ENCODE measurements at regions not wholly inside any gene's neighbourhood (a gene's known extent, or its start where the extent isn't known, plus 50 kb on each side); places are given as distances from the start of the nearest gene placed in this dataset.

DNA sequence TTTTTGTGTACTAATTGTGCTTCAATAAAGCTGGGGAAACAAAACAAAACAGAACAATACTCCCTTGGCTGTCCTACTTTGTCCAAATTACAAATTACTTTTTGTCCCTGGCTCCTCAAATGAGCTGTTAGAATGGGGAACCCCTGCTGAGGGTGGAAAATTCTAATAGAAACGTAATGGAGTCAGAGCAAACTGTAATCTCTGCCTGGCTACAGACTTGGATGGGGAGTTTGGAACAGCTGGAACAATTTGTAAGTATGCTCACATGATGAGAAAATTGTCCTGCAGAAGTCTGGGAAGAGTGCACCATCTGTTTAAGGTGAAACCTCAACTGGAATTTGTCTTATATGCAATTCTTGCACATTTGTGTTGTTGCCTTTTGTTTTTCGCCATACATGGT, 364.4 kb upstream of the CLNK start:
- TF ChIP-seq, protein P1, sequence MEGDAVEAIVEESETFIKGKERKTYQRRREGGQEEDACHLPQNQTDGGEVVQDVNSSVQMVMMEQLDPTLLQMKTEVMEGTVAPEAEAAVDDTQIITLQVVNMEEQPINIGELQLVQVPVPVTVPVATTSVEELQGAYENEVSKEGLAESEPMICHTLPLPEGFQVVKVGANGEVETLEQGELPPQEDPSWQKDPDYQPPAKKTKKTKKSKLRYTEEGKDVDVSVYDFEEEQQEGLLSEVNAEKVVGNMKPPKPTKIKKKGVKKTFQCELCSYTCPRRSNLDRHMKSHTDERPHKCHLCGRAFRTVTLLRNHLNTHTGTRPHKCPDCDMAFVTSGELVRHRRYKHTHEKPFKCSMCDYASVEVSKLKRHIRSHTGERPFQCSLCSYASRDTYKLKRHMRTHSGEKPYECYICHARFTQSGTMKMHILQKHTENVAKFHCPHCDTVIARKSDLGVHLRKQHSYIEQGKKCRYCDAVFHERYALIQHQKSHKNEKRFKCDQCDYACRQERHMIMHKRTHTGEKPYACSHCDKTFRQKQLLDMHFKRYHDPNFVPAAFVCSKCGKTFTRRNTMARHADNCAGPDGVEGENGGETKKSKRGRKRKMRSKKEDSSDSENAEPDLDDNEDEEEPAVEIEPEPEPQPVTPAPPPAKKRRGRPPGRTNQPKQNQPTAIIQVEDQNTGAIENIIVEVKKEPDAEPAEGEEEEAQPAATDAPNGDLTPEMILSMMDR (IDR thresholded peaks at IDR 0.05 in 2 of 3, conservative IDR thresholded peaks at IDR 0.05 in 1 of 3; ENCODE audit: borderline replicate concordance in 1 of 3, insufficient read depth in 1 of 3, low read depth in 2 of 3, low read length in 2 of 3) = no peak
- TF ChIP-seq CEBPB (IDR thresholded peaks at IDR 0.05; ENCODE audit: low read depth) = no peak
- no peak for TF ChIP-seq POLR2A (IDR thresholded peaks at IDR 0.05; ENCODE audit: borderline replicate concordance, extremely low read depth, insufficient read depth, insufficient read length)
- TF ChIP-seq SIN3A (IDR thresholded peaks at IDR 0.05; ENCODE audit: low read depth) = no peak
- TF ChIP-seq EZH2 (IDR thresholded peaks at IDR 0.05) = no peak
- no peak for TF ChIP-seq ZNF274 (IDR thresholded peaks at IDR 0.05; ENCODE audit: low read depth, low read length)
- TF ChIP-seq, protein P2, sequence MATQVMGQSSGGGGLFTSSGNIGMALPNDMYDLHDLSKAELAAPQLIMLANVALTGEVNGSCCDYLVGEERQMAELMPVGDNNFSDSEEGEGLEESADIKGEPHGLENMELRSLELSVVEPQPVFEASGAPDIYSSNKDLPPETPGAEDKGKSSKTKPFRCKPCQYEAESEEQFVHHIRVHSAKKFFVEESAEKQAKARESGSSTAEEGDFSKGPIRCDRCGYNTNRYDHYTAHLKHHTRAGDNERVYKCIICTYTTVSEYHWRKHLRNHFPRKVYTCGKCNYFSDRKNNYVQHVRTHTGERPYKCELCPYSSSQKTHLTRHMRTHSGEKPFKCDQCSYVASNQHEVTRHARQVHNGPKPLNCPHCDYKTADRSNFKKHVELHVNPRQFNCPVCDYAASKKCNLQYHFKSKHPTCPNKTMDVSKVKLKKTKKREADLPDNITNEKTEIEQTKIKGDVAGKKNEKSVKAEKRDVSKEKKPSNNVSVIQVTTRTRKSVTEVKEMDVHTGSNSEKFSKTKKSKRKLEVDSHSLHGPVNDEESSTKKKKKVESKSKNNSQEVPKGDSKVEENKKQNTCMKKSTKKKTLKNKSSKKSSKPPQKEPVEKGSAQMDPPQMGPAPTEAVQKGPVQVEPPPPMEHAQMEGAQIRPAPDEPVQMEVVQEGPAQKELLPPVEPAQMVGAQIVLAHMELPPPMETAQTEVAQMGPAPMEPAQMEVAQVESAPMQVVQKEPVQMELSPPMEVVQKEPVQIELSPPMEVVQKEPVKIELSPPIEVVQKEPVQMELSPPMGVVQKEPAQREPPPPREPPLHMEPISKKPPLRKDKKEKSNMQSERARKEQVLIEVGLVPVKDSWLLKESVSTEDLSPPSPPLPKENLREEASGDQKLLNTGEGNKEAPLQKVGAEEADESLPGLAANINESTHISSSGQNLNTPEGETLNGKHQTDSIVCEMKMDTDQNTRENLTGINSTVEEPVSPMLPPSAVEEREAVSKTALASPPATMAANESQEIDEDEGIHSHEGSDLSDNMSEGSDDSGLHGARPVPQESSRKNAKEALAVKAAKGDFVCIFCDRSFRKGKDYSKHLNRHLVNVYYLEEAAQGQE (IDR thresholded peaks at IDR 0.05; ENCODE audit: low read depth) = no peak
- no peak for TF ChIP-seq TCF7L2 (IDR thresholded peaks at IDR 0.05; ENCODE audit: borderline replicate concordance, extremely low read depth, insufficient read depth, insufficient read length)
- no peak for TF ChIP-seq POLR2AphosphoS5 (IDR thresholded peaks at IDR 0.05; ENCODE audit: low read depth, low read length)
- TF ChIP-seq, protein P3, sequence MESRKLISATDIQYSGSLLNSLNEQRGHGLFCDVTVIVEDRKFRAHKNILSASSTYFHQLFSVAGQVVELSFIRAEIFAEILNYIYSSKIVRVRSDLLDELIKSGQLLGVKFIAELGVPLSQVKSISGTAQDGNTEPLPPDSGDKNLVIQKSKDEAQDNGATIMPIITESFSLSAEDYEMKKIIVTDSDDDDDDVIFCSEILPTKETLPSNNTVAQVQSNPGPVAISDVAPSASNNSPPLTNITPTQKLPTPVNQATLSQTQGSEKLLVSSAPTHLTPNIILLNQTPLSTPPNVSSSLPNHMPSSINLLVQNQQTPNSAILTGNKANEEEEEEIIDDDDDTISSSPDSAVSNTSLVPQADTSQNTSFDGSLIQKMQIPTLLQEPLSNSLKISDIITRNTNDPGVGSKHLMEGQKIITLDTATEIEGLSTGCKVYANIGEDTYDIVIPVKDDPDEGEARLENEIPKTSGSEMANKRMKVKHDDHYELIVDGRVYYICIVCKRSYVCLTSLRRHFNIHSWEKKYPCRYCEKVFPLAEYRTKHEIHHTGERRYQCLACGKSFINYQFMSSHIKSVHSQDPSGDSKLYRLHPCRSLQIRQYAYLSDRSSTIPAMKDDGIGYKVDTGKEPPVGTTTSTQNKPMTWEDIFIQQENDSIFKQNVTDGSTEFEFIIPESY (IDR thresholded peaks at IDR 0.05; ENCODE audit: extremely low read depth, insufficient replicate concordance, low read length) = no peak
- TF ChIP-seq RAD21 (IDR thresholded peaks at IDR 0.05; ENCODE audit: low read depth) = no peak
- TF ChIP-seq SRF (IDR thresholded peaks at IDR 0.05; ENCODE audit: low read depth) = no peak
- no peak for TF ChIP-seq ZFX (IDR thresholded peaks at IDR 0.05)
- TF ChIP-seq, protein P4, sequence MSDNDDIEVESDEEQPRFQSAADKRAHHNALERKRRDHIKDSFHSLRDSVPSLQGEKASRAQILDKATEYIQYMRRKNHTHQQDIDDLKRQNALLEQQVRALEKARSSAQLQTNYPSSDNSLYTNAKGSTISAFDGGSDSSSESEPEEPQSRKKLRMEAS (IDR thresholded peaks at IDR 0.05) = no peak
